ENCODE measurements at regions not wholly inside any gene's neighbourhood (a gene's known extent, or its start where the extent isn't known, plus 50 kb on each side); places are given as distances from the start of the nearest gene placed in this dataset.
"Not testable (repeated sequence)": the region's sequence is repeated elsewhere in the genome, so short reads cannot be mapped to it uniquely, and the experiment has no call there.

- H3K4me3 Mint-ChIP-seq: no peak overlapping the region
- no peaks in the 10 kb centered on the region for H3K36me3 Mint-ChIP-seq (ENCODE audit: low read depth)
- no peak for DNase-seq
- H3K4me1 Mint-ChIP-seq: peaks cover 10% of the 10 kb centered on the region
- no peaks in the 10 kb centered on the region for H3K9me3 Mint-ChIP-seq
- CTCF ChIA-PET: no interaction called here
- H3K27ac Mint-ChIP-seq: no peak overlapping the region
- peaks cover 9% of the 10 kb centered on the region for H3K27me3 Mint-ChIP-seq
- POLR2A ChIA-PET: no interaction called here
Measured at GRCh38 chr14:77985211-77985615, 185.0 kb upstream of the NRXN3 start.

- ChIA-PET CTCF (no interaction called here), POLR2A (no interaction called here)
- Mint-ChIP-seq H3K27me3 (no peaks in the 10 kb centered on the region), H3K4me1 (peaks cover 5% of the 10 kb centered on the region), H3K4me3 (no peak overlapping the region), H3K27ac (no peak overlapping the region), H3K36me3 (ENCODE audit: low read depth) (no peaks in the 10 kb centered on the region), H3K9me3 (no peaks in the 10 kb centered on the region)
- no peak for DNase-seq
Measured at GRCh38 chr14:77986773-77987172, 183.4 kb upstream of the NRXN3 start.

GRCh38 chr14:77988096-77988870, 181.9 kb upstream of the NRXN3 start:
- no peak overlapping the region for H3K4me3 Mint-ChIP-seq
- no peak for DNase-seq
- peaks cover 5% of the 10 kb centered on the region for H3K4me1 Mint-ChIP-seq
- H3K9me3 Mint-ChIP-seq: no peaks in the 10 kb centered on the region
- H3K27me3 Mint-ChIP-seq: no peaks in the 10 kb centered on the region
- no peak overlapping the region for H3K27ac Mint-ChIP-seq
- POLR2A ChIA-PET: no interaction called here
- no peaks in the 10 kb centered on the region for H3K36me3 Mint-ChIP-seq (ENCODE audit: low read depth)
- CTCF ChIA-PET: interaction anchor here (1.0 kb wide), 1 partner anchor 20 kb away, joined by 5 read pairs; no protein-coding TSS in a partner anchor

DNA sequence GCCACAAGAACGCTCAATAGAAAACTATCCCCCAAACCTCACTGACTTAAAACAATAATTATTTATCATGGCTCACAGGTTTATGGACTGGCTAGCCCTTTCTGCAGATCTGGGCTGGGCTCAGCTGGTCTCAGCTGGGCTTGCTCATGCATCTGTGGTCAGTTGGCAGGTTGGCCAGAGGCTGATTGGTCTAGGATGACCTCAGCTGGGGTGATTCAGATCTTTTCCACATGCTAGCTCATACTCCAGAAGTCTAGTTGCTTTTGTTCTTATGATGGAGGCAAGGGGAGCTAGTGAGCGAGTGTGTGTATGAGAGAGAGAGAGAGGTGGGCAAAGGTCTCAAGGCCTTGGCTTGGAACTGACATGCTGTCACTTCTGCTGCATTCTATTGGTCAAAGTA, 181.2 kb upstream of the NRXN3 start:
- Mint-ChIP-seq H3K9me3 (no peaks in the 10 kb centered on the region), H3K4me3 (no peak overlapping the region), H3K27me3 (no peaks in the 10 kb centered on the region), H3K4me1 (peaks cover 5% of the 10 kb centered on the region), H3K27ac (no peak overlapping the region), H3K36me3 (ENCODE audit: low read depth) (no peaks in the 10 kb centered on the region)
- POLR2A ChIA-PET: no interaction called here
- CTCF ChIA-PET: interaction anchor here (1.0 kb wide), 1 partner anchor 21 kb away, joined by 5 read pairs; no protein-coding TSS in a partner anchor
- DNase-seq: no peak

- POLR2A ChIA-PET: no interaction called here
- Mint-ChIP-seq H3K4me3 (no peak overlapping the region), H3K27me3 (no peaks in the 10 kb centered on the region), H3K9me3 (no peaks in the 10 kb centered on the region), H3K27ac (no peak overlapping the region), H3K4me1 (peaks cover 5% of the 10 kb centered on the region), H3K36me3 (ENCODE audit: low read depth) (no peaks in the 10 kb centered on the region)
- DNase-seq: no peak
- CTCF ChIA-PET: interaction anchor here (1.0 kb wide), 1 partner anchor 21 kb away, joined by 5 read pairs; no protein-coding TSS in a partner anchor
Measured at GRCh38 chr14:77989441-77989991, 180.7 kb upstream of the NRXN3 start.

GRCh38 chr14:77990337-77990736, 179.8 kb upstream of the NRXN3 start:
- POLR2A ChIA-PET: no interaction called here
- Mint-ChIP-seq H3K27me3 (no peaks in the 10 kb centered on the region), H3K4me3 (no peak overlapping the region), H3K9me3 (no peaks in the 10 kb centered on the region), H3K27ac (no peak overlapping the region), H3K4me1 (no peaks in the 10 kb centered on the region), H3K36me3 (ENCODE audit: low read depth) (no peaks in the 10 kb centered on the region)
- DNase-seq: no peak
- CTCF ChIA-PET: no interaction called here

DNA sequence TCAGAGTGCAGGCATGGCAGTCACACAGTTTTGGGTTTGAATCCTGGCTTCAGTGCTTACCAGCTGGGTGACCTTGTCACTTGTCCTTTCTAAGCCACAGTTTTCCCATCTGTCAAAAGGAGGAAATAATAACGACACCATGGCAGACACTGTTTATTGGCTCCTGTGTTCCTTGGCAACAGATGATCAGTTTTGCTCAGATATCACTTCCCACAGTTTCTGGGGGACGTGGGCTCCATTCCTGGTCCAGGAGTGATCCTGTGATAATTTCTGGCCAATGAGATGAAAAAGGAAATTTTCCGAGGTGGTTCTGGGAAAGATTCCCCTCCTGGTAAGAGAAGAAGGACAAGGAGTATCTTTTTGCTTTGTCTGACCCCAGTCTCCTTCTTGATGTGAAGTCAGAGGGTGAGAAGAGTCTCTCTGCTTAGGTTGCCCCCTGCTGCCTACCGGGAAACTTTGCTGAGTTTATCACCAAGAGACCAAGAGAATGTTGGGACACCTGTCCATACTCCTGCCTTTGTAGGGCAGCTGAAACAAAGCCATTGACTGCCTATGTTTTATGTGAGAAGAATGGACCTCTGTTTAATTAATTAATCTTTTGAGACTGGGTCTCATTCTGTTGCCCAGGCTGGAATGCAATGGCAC, 178.9 kb upstream of the NRXN3 start:
- Mint-ChIP-seq H3K36me3 (ENCODE audit: low read depth) (no peaks in the 10 kb centered on the region), H3K4me3 (no peak overlapping the region), H3K4me1 (no peaks in the 10 kb centered on the region), H3K27ac (no peak overlapping the region), H3K27me3 (peaks cover 2% of the 10 kb centered on the region), H3K9me3 (no peaks in the 10 kb centered on the region)
- ChIA-PET CTCF (no interaction called here), POLR2A (no interaction called here)
- DNase-seq: no peak

GRCh38 chr14:78005325-78005724, 164.8 kb upstream of the NRXN3 start:
- no peak for DNase-seq
- CTCF ChIA-PET: no interaction called here
- no peak overlapping the region for H3K27ac Mint-ChIP-seq
- H3K27me3 Mint-ChIP-seq: peaks cover 14% of the 10 kb centered on the region
- peaks cover 3% of the 10 kb centered on the region for H3K4me1 Mint-ChIP-seq
- H3K4me3 Mint-ChIP-seq: no peak overlapping the region
- POLR2A ChIA-PET: no interaction called here
- H3K9me3 Mint-ChIP-seq: peaks cover 15% of the 10 kb centered on the region
- H3K36me3 Mint-ChIP-seq (ENCODE audit: low read depth): no peaks in the 10 kb centered on the region

- Mint-ChIP-seq H3K36me3 (ENCODE audit: low read depth) (no peaks in the 10 kb centered on the region), H3K4me3 (no peak overlapping the region), H3K27ac (no peak overlapping the region), H3K9me3 (peaks cover 9% of the 10 kb centered on the region), H3K27me3 (peaks cover 14% of the 10 kb centered on the region), H3K4me1 (peaks cover 3% of the 10 kb centered on the region)
- ChIA-PET CTCF (no interaction called here), POLR2A (no interaction called here)
- DNase-seq: no peak
Measured at GRCh38 chr14:78007160-78007559, 163.0 kb upstream of the NRXN3 start.

- H3K4me1 Mint-ChIP-seq: no peaks in the 10 kb centered on the region
- H3K9me3 Mint-ChIP-seq: peaks cover 3% of the 10 kb centered on the region
- CTCF ChIA-PET: no interaction called here
- H3K27ac Mint-ChIP-seq: no peak overlapping the region
- H3K4me3 Mint-ChIP-seq: no peak overlapping the region
- no peaks in the 10 kb centered on the region for H3K36me3 Mint-ChIP-seq (ENCODE audit: low read depth)
- H3K27me3 Mint-ChIP-seq: peaks cover 15% of the 10 kb centered on the region
- POLR2A ChIA-PET: no interaction called here
- no peak for DNase-seq
Measured at GRCh38 chr14:78010688-78011087, 159.5 kb upstream of the NRXN3 start.

GRCh38 chr14:78013911-78014310, 156.3 kb upstream of the NRXN3 start:
- H3K4me3 Mint-ChIP-seq; POLR2A ChIA-PET; H3K27ac Mint-ChIP-seq; H3K4me1 Mint-ChIP-seq; H3K36me3 Mint-ChIP-seq (ENCODE audit: low read depth); DNase-seq; CTCF ChIA-PET; H3K9me3 Mint-ChIP-seq: not testable (repeated sequence)
- peaks cover 18% of the 10 kb centered on the region for H3K27me3 Mint-ChIP-seq

- ChIA-PET CTCF (no interaction called here), POLR2A (no interaction called here)
- peaks cover 13% of the 10 kb centered on the region for H3K27me3 Mint-ChIP-seq
- H3K9me3 Mint-ChIP-seq: no peaks in the 10 kb centered on the region
- no peaks in the 10 kb centered on the region for H3K4me1 Mint-ChIP-seq
- no peak for DNase-seq
- H3K36me3 Mint-ChIP-seq (ENCODE audit: low read depth): no peaks in the 10 kb centered on the region
- no peak overlapping the region for H3K4me3 Mint-ChIP-seq
- H3K27ac Mint-ChIP-seq: no peak overlapping the region
Measured at GRCh38 chr14:78016532-78016931, 153.6 kb upstream of the NRXN3 start.

DNA sequence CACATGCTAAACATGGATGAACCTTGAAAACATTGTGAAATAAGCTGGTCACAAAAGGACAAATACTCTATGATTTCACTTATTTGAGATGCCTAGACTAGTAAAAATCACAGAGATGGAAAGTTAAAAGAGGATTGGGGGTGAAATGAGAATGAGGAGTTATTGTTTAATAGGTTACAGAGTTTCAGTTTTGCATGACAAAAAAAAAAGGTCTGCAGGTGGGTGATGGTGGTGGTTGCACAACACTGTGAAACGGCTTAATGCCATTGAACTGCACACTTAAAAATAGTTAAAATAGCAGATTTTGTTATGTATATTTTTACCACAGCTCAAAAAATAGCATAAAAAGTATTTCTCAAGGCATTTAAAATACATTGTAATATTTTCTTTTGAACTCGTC, 151.9 kb upstream of the NRXN3 start:
- Mint-ChIP-seq H3K36me3 (ENCODE audit: low read depth) (no peaks in the 10 kb centered on the region), H3K27ac (no peak overlapping the region), H3K9me3 (no peaks in the 10 kb centered on the region), H3K4me1 (no peaks in the 10 kb centered on the region), H3K4me3 (no peak overlapping the region), H3K27me3 (peaks cover 13% of the 10 kb centered on the region)
- POLR2A ChIA-PET: no interaction called here
- no peak for DNase-seq
- CTCF ChIA-PET: no interaction called here
